Body of pancreas (tissue), 4 donors: ENCODE measurements at regions not wholly inside any gene's neighbourhood (a gene's known extent, or its start where the extent isn't known, plus 50 kb on each side); places are given as distances from the start of the nearest gene placed in this dataset.

Experiments used
- ATAC-seq: fragments of 150-250 bp; one replicate; pipeline ENCODE4 v1.9.1; 2016
- DNase-seq, 4 donors: peaks; one replicate each; pipeline ENCODE4 v3.0.0-alpha.2; 2019
- H3K27ac ChIP-seq, 4 donors: fragments of 200-600 bp; sonication (generic); 1 replicate in 3 of 4; 2 replicates in 1 of 4; pipeline versions ENCODE4 v1.5.1 to v1.6.1; 2016 to 2019; ENCODE audit warnings: mild to moderate bottlenecking in 1 of 4, mixed read lengths in 1 of 4, moderate library complexity in 1 of 4
- H3K27me3 ChIP-seq, 2 donors: fragments of 200-600 bp; sonication (generic); one replicate each; pipeline ENCODE4 v1.6.0; 2016; ENCODE audit warnings: mild to moderate bottlenecking in 1 of 2
- H3K36me3 ChIP-seq, 2 donors: fragments of 200-600 bp; sonication (generic); replicated peaks in 1 of 2; 2 replicates each; pipeline ENCODE4 v1.5.1; 2016; ENCODE audit warnings: low read depth in 2 of 2; ENCODE audit not compliant: insufficient read depth in 1 of 2
- H3K4me1 ChIP-seq: fragments of 200-600 bp; sonication (generic); one replicate; pipeline ENCODE4 v1.6.0; 2016
- H3K4me3 ChIP-seq, 2 donors: fragments of 200-600 bp; sonication (generic); 1 replicate in 1 of 2; 2 replicates in 1 of 2; pipeline ENCODE4 v1.5.1; 2016 to 2019
- H3K9me3 ChIP-seq, 3 donors: fragments of 200-600 bp; sonication (generic); 1 replicate in 2 of 3; 2 replicates in 1 of 3; pipeline ENCODE4 v1.5.1; 2016
- CTCF ChIP-seq, 7 experiments: fragments of 450-650 bp in 4 of 7; fragments of 200-600 bp in 3 of 7; sonication (generic) in 3 of 7; IDR thresholded peaks; one replicate each; pipeline ENCODE4 v1.5.1; 2016 to 2019; ENCODE audit warnings: antibody characterized with exemption in 7 of 7
- POLR2A ChIP-seq, 3 donors: fragments of 450-650 bp; IDR thresholded peaks; one replicate each; pipeline ENCODE4 v1.6.1; 2016; ENCODE audit warnings: antibody characterized with exemption in 3 of 3, mild to moderate bottlenecking in 2 of 3
- WGBS, 2 donors: methylation state at CpG; one replicate each; pipeline ENCODE4 v1.1.5; 2017; 5-methylcytosine and 5-hydroxymethylcytosine counted together
- intact Hi-C: fragments of 100-400 bp; cut with DNase I; formaldehyde crosslinking; loops from one replicate; pipeline ENCODE4 v1.15.1; 2023

DNA sequence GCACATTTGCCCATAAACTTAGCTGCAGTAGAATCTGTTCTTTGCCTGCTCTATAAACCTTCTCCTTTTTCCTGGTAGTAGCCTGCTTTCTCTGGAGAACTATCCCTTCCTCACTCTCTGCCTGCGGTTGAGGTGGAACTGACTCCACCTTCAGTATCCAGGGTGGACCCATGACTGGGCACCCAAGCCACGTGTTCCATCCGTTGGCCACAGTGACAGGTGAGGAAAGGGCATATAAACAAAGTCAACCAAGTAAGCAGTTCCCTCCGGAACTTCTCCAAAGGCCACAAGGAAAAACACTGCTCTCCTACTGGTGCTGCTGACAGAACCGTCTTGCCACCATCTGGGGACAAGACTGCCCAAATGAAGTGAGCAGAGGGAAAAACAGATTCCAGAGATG is 218.8 kb downstream of the TFAP2A start:
- H3K27ac ChIP-seq = no peak overlapping the region
- H3K4me3 ChIP-seq = no peak overlapping the region
- peaks cover 0 to 6% (median 0%) of the 10 kb centered on the region in 3 donors for H3K9me3 ChIP-seq
- DNase-seq (no peak), ATAC-seq (no peak)
- intact Hi-C loops = no loop called here
- no peaks in the 10 kb centered on the region for H3K27me3 ChIP-seq
- WGBS, 2 donors = 60 to 65% methylated on average over 5 of the region's 5 CpGs
- H3K36me3 ChIP-seq = no peaks in the 10 kb centered on the region
- TF ChIP-seq CTCF (IDR thresholded peaks at IDR 0.05) (no peak), POLR2A (IDR thresholded peaks at IDR 0.05) (no peak)
- no peaks in the 10 kb centered on the region for H3K4me1 ChIP-seq

DNA sequence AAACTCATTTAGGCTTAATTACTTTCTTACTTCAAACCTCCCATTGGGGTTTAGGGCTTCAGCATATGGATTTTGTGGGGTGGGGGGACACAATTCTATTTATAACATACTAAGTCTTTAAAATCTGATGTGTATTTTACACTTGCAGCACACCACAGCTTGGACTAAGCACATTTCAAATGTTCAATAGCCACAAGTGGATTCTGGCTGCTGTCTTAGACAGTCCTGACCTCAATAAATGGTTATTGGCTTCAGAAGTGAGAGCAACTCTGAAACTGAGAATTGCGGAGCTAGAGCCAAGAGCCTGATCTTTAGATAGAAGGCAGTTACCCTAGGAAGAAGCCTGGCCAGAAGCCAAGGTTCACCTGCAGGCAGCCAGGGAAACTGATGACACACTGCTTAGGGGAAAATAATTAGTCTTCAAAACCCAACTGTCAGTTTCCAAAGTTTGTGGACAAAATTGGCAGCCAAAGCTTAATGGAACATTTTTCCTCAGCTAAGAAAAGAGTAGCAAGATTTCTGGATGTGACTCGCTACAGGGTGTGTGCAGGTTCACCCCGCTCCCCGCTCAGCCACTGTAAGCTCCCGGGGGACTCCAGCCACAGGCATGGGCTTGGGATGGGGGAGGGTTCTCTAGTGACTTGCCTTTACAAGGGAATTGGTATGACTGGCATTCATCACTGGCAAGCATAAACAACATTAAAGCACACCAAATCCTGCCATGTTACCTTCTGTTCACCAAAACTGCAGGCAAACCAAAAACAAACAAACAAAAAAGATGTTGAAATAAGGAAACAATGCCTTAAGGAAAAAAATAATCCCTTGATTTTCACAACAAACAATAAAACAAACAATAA is 219.8 kb downstream of the TFAP2A start:
- H3K9me3 ChIP-seq = peaks cover 0 to under 1% (median 0%) of the 10 kb centered on the region in 3 donors
- H3K27me3 ChIP-seq = no peaks in the 10 kb centered on the region
- ATAC-seq (no peak), DNase-seq (no peak)
- no peaks in the 10 kb centered on the region for H3K4me1 ChIP-seq
- no peak overlapping the region for H3K4me3 ChIP-seq
- H3K36me3 ChIP-seq = no peaks in the 10 kb centered on the region
- WGBS, 2 donors = 85 to 86% methylated on average over 5 of the region's 5 CpGs
- intact Hi-C loops = no loop called here
- no peak for TF ChIP-seq CTCF (IDR thresholded peaks at IDR 0.05)
- TF ChIP-seq POLR2A (IDR thresholded peaks at IDR 0.05) = no peak
- H3K27ac ChIP-seq = no peak overlapping the region

GRCh38 chr6:10193321-10193720 is 221.6 kb downstream of the TFAP2A start:
- WGBS, 2 donors = 70 to 84% methylated on average over 4 of the region's 4 CpGs
- Histone ChIP-seq H3K4me3 (no peak overlapping the region), H3K36me3 (no peaks in the 10 kb centered on the region), H3K4me1 (no peaks in the 10 kb centered on the region), H3K9me3 (no peaks in the 10 kb centered on the region), H3K27ac (no peak overlapping the region), H3K27me3 (no peaks in the 10 kb centered on the region)
- TF ChIP-seq POLR2A (IDR thresholded peaks at IDR 0.05) = no peak
- no peak for TF ChIP-seq CTCF (IDR thresholded peaks at IDR 0.05)
- intact Hi-C loops = no loop called here
- no peak for DNase-seq
- ATAC-seq = no peak

GRCh38 chr6:10190042-10190441 is 224.8 kb downstream of the TFAP2A start:
- intact Hi-C loops = no loop called here
- H3K4me1 ChIP-seq = no peaks in the 10 kb centered on the region
- no peak overlapping the region for H3K27ac ChIP-seq
- TF ChIP-seq CTCF (IDR thresholded peaks at IDR 0.05) = no peak
- TF ChIP-seq POLR2A (IDR thresholded peaks at IDR 0.05) = no peak
- DNase-seq = no peak
- no peaks in the 10 kb centered on the region for H3K9me3 ChIP-seq
- WGBS, 2 donors = 23 to 39% methylated on average over 3 of the region's 3 CpGs
- no peak for ATAC-seq
- H3K4me3 ChIP-seq = no peak overlapping the region
- no peaks in the 10 kb centered on the region for H3K27me3 ChIP-seq
- H3K36me3 ChIP-seq = no peaks in the 10 kb centered on the region
